Endothelial cell of umbilical vein (primary cell): ENCODE measurements at regions not wholly inside any gene's neighbourhood (a gene's known extent, or its start where the extent isn't known, plus 50 kb on each side); places are given as distances from the start of the nearest gene placed in this dataset.

ENCODE experiments used
- BruUV-seq: library from RNA; stranded (reverse); fragments of 400-500 nt; replicated peaks from 2 replicates; lab custom pipeline; 2021; lab: Mats Ljungman, UMichigan
- CTCF ChIA-PET: fragments of 300-600, 350-600 bp; sonication (Branson Sonifier 250); formaldehyde crosslinking; loops from one replicate; lab custom pipeline; 2021; ENCODE audit warnings: antibody characterized with exemption, inconsistent platforms; lab: Charles Lee
- POLR2A ChIA-PET: fragments of 300-600, 350-600 bp; sonication (Branson Sonifier 250); formaldehyde crosslinking; loops from one replicate; lab custom pipeline; 2021; ENCODE audit warnings: antibody characterized with exemption, inconsistent platforms; lab: Charles Lee
- DNase-seq: peaks from one replicate; pipeline ENCODE4 v3.0.0-alpha.2; 2011; ENCODE audit warnings: low read depth, low spot score
- FAIRE-seq: peaks from 2 replicates; lab custom pipeline; 2011; peaks lifted over from hg19 to GRCh38; lab: Jason Lieb, UNC
- H2AFZ ChIP-seq: 2 replicates; pipeline ENCODE4 v1.6.0; 2012; ENCODE audit warnings: low read depth, low read length, control low read depth, inconsistent platforms
- H3K27ac ChIP-seq: 2 replicates; pipeline ENCODE4 v1.5.1; 2011; ENCODE audit warnings: low read depth, mild to moderate bottlenecking, control low read depth, low read length, moderate library complexity; ENCODE audit not compliant: insufficient read depth
- H3K27me3 ChIP-seq, 2 experiments: 2 replicates each; pipeline versions ENCODE4 v1.6.0 to v1.6.1; 2011; ENCODE audit warnings: low read length in 2 of 2, mixed read lengths in 1 of 2; ENCODE audit not compliant: control insufficient read depth in 2 of 2, insufficient read depth in 2 of 2
- H3K36me3 ChIP-seq, 2 experiments: 2 replicates in 1 of 2; 3 replicates in 1 of 2; pipeline ENCODE4 v1.5.1; 2011; ENCODE audit warnings: low read length in 2 of 2, mild to moderate bottlenecking in 1 of 2, moderate library complexity in 1 of 2; ENCODE audit not compliant: control insufficient read depth in 2 of 2, insufficient read depth in 2 of 2; ENCODE audit errors: extremely low read depth in 1 of 2
- H3K4me1 ChIP-seq: 3 replicates; pipeline ENCODE4 v1.5.1; 2011; ENCODE audit warnings: mild to moderate bottlenecking, low read length; ENCODE audit not compliant: control insufficient read depth, insufficient read depth; ENCODE audit errors: extremely low read depth
- H3K4me2 ChIP-seq: 2 replicates; pipeline ENCODE4 v1.6.1; 2011; ENCODE audit warnings: low read length, control low read depth, mixed read lengths; ENCODE audit not compliant: insufficient read depth
- H3K4me3 ChIP-seq, 3 experiments: fragments of 200-600 bp in 1 of 3; sonication (generic), shearing (Covaris generic) in 1 of 3; replicated peaks in 1 of 3; 2 replicates each; pipeline ENCODE4 v1.5.1; 2011 to 2016; ENCODE audit warnings: control low read depth in 3 of 3, low read length in 3 of 3, mild to moderate bottlenecking in 2 of 3, inconsistent platforms in 1 of 3, low read depth in 1 of 3, moderate library complexity in 1 of 3; ENCODE audit not compliant: insufficient read depth in 1 of 3
- H3K79me2 ChIP-seq: 2 replicates; pipeline ENCODE4 v1.6.0; 2012; ENCODE audit warnings: low read length, inconsistent platforms; ENCODE audit not compliant: control insufficient read depth, insufficient read depth
- H3K9ac ChIP-seq: replicated peaks from 2 replicates; pipeline ENCODE3; 2011; ENCODE audit warnings: low read length, control low read depth; ENCODE audit not compliant: insufficient read depth; ENCODE audit errors: extremely low read depth
- H3K9me1 ChIP-seq: replicated peaks from 3 replicates; pipeline ENCODE4 v1.6.0; 2011; ENCODE audit warnings: mild to moderate bottlenecking, low read length; ENCODE audit not compliant: control insufficient read depth, insufficient read depth; ENCODE audit errors: extremely low read depth
- H3K9me3 ChIP-seq: replicated peaks from 2 replicates; pipeline ENCODE4 v1.5.1; 2012; ENCODE audit warnings: low read length, inconsistent platforms; ENCODE audit not compliant: control insufficient read depth, insufficient read depth
- H4K20me1 ChIP-seq: replicated peaks from 2 replicates; pipeline ENCODE3; 2011; ENCODE audit warnings: mild to moderate bottlenecking, low read length; ENCODE audit not compliant: control insufficient read depth, insufficient read depth; ENCODE audit errors: extremely low read depth
- CTCF ChIP-seq, 2 donors: IDR thresholded peaks; 1 replicate in 1 of 2; 2 replicates in 1 of 2; pipeline ENCODE4 v1.5.1; 2011; ENCODE audit warnings: low read length in 2 of 2, mild to moderate bottlenecking in 2 of 2, moderate library complexity in 2 of 2, control low read depth in 1 of 2, inconsistent platforms in 1 of 2, low read depth in 1 of 2; ENCODE audit not compliant: insufficient read depth in 1 of 2; ENCODE audit errors: extremely low read depth in 1 of 2
- EZH2 ChIP-seq: IDR thresholded peaks from 2 replicates; pipeline ENCODE4 v1.6.1; 2012; ENCODE audit warnings: borderline replicate concordance, low read depth, mild to moderate bottlenecking, moderate library complexity, low read length, inconsistent platforms; ENCODE audit not compliant: severe bottlenecking
- FOS ChIP-seq: IDR thresholded peaks from 2 replicates; pipeline ENCODE4 v1.6.1; 2011; ENCODE audit warnings: mild to moderate bottlenecking, low read length, moderate library complexity, borderline replicate concordance; ENCODE audit not compliant: insufficient read depth
- GATA2 ChIP-seq: IDR thresholded peaks from 2 replicates; pipeline ENCODE4 v1.7.0; 2011; ENCODE audit warnings: low read depth, mild to moderate bottlenecking, moderate library complexity, mixed read lengths, low read length; ENCODE audit not compliant: insufficient read length, insufficient read depth
- JUN ChIP-seq: IDR thresholded peaks from 2 replicates; pipeline ENCODE4 v1.6.1; 2011; ENCODE audit warnings: borderline replicate concordance, low read depth; ENCODE audit not compliant: insufficient read length, insufficient read depth
- POLR2A ChIP-seq: IDR thresholded peaks from 2 replicates; pipeline ENCODE4 v1.6.1; 2012; ENCODE audit warnings: low read depth, mild to moderate bottlenecking, control low read depth, low read length
- POLR2AphosphoS5 ChIP-seq: IDR thresholded peaks from 2 replicates; pipeline ENCODE4 v1.6.1; 2012; ENCODE audit warnings: low read depth, mild to moderate bottlenecking, control low read depth, low read length, moderate library complexity; ENCODE audit not compliant: insufficient read depth
- dilution Hi-C: fragments of 300-500 bp; cut with MboI; formaldehyde crosslinking; loops from one replicate; pipeline ENCODE4 v1.15.0; 2019; ENCODE audit warnings: low sequenced_read_pairs; ENCODE audit not compliant: extremely low pct_ligation_motif_present
- intact Hi-C: fragments of 100-400 bp; cut with micrococcal nuclease; formaldehyde crosslinking; loops from one replicate; pipeline ENCODE4 v1.10.0; 2022
- TF ChIP-seq, protein P1 (sequence below): IDR thresholded peaks from 2 replicates; pipeline ENCODE4 v1.6.1; 2011; ENCODE audit not compliant: insufficient read depth, insufficient read length

DNA sequence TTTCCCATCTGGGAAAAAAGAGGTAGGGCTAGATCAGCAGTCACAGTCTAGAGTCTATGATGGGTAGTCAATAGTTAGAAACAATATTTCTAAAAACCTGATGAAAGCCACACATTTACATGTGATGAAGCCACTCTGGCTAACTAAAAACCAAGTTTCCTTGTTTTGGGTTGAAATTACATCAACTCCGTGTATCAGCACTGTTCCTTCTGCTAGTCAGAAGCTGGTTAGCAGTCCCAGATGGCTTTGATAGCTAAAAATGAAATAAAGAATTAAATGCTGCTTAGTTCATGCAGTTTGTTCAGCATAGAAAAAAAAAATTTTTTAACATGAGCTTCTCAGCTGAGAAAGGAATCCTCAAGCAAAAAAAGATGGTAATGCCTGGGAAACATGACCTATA is 136.7 kb downstream of the FAM114A2 start:
- FAIRE-seq (no peak), DNase-seq (no peak)
- Histone ChIP-seq H3K4me3 (no peak overlapping the region), H3K9ac (no peak overlapping the region), H3K4me2 (no peak overlapping the region), H3K36me3 (no peaks in the 10 kb centered on the region), H2AFZ (no peak overlapping the region), H3K4me1 (no peaks in the 10 kb centered on the region), H3K79me2 (no peaks in the 10 kb centered on the region), H3K27me3 (no peaks in the 10 kb centered on the region), H3K9me1 (no peaks in the 10 kb centered on the region), H4K20me1 (no peaks in the 10 kb centered on the region), H3K27ac (no peak overlapping the region), H3K9me3 (no peaks in the 10 kb centered on the region)
- intact Hi-C loops (no loop called here), dilution Hi-C loops (no loop called here)
- no TSS peak for BruUV-seq
- no peak for TF ChIP-seq CTCF (IDR thresholded peaks at IDR 0.05; ENCODE audit: extremely low read depth in 1 of 2, insufficient read depth in 1 of 2, low read depth in 1 of 2, low read length in 2 of 2)
- no peak for TF ChIP-seq JUN
- TF ChIP-seq, protein P1, sequence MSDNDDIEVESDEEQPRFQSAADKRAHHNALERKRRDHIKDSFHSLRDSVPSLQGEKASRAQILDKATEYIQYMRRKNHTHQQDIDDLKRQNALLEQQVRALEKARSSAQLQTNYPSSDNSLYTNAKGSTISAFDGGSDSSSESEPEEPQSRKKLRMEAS = no peak
- TF ChIP-seq POLR2AphosphoS5 = no peak
- TF ChIP-seq POLR2A = no peak
- no peak for TF ChIP-seq GATA2
- no peak for TF ChIP-seq EZH2
- TF ChIP-seq FOS = no peak
- ChIA-PET POLR2A (no interaction called here), CTCF (no interaction called here)
